ENCODE measurements at regions not wholly inside any gene's neighbourhood (a gene's known extent, or its start where the extent isn't known, plus 50 kb on each side); places are given as distances from the start of the nearest gene placed in this dataset.

DNA sequence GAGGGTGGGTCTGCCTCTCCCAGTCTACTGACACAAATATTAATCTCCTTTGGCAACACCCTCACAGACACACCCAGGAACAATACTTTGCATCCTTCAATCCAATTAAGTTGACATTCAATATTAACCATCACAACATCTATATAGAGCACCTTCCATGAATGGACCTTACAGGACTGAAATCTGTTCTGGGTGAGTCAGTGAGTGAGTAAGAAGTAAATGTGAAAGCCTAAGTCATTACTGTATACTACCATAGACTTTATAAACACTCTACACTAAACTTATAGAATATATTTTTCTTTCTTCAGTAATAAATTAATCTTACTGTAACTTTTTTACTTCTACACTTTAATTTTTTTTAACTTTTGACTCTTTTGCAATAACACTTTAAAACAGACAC is 993.8 kb upstream of the MAP3K7 start:
- DNase-seq = no peak
- Histone ChIP-seq H3K36me3 (replicated peaks) (no peaks in the 10 kb centered on the region), H3K4me3 (ENCODE audit: low read depth, low read length) (no peak overlapping the region), H3K27ac (no peak overlapping the region), H3K27me3 (replicated peaks) (no peaks in the 10 kb centered on the region)
- in situ Hi-C loops (cut with HindIII; ENCODE audit: low pct_ligation_motif_present, low sequenced_read_pairs) = no loop called here
- TF ChIP-seq, protein P1, sequence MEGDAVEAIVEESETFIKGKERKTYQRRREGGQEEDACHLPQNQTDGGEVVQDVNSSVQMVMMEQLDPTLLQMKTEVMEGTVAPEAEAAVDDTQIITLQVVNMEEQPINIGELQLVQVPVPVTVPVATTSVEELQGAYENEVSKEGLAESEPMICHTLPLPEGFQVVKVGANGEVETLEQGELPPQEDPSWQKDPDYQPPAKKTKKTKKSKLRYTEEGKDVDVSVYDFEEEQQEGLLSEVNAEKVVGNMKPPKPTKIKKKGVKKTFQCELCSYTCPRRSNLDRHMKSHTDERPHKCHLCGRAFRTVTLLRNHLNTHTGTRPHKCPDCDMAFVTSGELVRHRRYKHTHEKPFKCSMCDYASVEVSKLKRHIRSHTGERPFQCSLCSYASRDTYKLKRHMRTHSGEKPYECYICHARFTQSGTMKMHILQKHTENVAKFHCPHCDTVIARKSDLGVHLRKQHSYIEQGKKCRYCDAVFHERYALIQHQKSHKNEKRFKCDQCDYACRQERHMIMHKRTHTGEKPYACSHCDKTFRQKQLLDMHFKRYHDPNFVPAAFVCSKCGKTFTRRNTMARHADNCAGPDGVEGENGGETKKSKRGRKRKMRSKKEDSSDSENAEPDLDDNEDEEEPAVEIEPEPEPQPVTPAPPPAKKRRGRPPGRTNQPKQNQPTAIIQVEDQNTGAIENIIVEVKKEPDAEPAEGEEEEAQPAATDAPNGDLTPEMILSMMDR (IDR thresholded peaks at IDR 0.05; ENCODE audit: low read depth, low read length, missing control alignments) = no peak

DNA sequence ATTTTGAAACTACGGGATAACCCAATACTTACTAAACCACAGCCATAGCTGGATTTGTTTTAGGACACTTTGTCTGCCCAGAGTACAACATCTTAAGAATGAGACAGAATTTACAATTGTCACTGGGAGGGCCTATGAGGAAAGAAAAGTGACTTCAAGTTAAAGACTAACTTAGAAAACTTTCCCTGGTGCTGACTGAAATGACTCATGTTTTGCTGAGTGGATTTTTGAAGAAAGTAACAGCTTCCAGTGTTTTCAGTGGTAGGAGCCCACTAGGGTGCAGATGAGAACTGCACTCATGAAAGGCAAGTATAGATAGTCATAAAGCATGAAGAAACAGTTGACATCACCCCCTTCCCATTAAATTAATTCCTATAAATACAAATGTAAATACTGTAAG is 988.2 kb upstream of the MAP3K7 start:
- Histone ChIP-seq H3K36me3 (replicated peaks) (no peaks in the 10 kb centered on the region), H3K27ac (no peak overlapping the region), H3K4me3 (ENCODE audit: low read depth, low read length) (no peak overlapping the region), H3K27me3 (replicated peaks) (no peaks in the 10 kb centered on the region)
- no peak for DNase-seq
- TF ChIP-seq, protein P1 (IDR thresholded peaks at IDR 0.05; ENCODE audit: low read depth, low read length, missing control alignments) = no peak
- in situ Hi-C loops (cut with HindIII; ENCODE audit: low pct_ligation_motif_present, low sequenced_read_pairs) = no loop called here

DNA sequence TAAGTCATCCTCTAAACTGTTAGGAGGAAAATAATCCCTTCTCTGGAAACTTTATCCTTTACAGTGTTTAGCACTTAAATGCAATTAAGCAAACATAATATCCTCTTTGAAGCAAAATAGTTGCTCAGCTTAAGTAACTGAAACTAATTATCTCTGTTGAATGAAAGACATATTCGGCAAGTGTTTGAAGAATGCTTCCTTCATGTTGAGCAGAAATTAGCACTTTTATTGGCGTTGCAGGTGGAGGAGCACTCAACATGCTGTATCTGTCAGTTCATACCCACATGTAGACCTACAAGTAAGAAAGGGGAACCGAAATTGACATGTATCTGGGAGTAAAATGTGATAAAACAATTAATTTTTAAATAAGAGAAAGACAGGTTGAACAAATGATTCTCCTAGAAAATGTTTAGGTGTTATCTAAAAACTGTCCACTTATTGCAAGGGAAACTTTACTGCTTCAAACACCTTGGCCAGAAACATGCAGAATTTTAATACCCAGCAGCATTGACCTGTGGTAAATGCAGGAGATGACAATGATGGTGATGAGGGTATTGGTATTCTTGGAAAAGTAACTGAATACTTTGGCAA is 987.0 kb upstream of the MAP3K7 start:
- in situ Hi-C loops (cut with HindIII; ENCODE audit: low pct_ligation_motif_present, low sequenced_read_pairs) = no loop called here
- Histone ChIP-seq H3K27ac (no peak overlapping the region), H3K36me3 (replicated peaks) (no peaks in the 10 kb centered on the region), H3K27me3 (replicated peaks) (no peaks in the 10 kb centered on the region), H3K4me3 (ENCODE audit: low read depth, low read length) (no peak overlapping the region)
- no peak for DNase-seq
- TF ChIP-seq, protein P1 (IDR thresholded peaks at IDR 0.05; ENCODE audit: low read depth, low read length, missing control alignments) = no peak

DNA sequence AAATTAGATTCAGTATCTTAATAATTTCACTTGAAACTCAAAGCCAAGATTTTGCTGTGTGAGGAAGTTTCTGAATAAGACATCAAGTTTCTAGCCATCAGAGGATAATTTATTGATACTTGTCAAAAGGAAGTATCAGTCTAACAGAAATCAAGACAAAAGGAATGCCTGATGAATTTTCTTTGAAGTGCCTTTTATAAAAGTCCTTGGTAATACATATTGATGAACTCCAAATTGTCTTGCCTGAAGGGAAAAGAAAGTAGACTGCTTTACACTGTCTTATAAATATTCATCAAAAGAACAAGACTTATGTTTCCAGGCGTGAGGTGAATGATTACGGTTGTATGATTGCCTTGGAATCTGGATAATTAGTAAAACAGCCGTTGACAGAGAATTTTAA is 986.0 kb upstream of the MAP3K7 start:
- no peak overlapping the region for H3K4me3 ChIP-seq (ENCODE audit: low read depth, low read length)
- DNase-seq = no peak
- in situ Hi-C loops (cut with HindIII; ENCODE audit: low pct_ligation_motif_present, low sequenced_read_pairs) = no loop called here
- no peak overlapping the region for H3K27ac ChIP-seq
- H3K36me3 ChIP-seq (replicated peaks) = no peaks in the 10 kb centered on the region
- no peaks in the 10 kb centered on the region for H3K27me3 ChIP-seq (replicated peaks)
- TF ChIP-seq, protein P1 (IDR thresholded peaks at IDR 0.05; ENCODE audit: low read depth, low read length, missing control alignments) = no peak

DNA sequence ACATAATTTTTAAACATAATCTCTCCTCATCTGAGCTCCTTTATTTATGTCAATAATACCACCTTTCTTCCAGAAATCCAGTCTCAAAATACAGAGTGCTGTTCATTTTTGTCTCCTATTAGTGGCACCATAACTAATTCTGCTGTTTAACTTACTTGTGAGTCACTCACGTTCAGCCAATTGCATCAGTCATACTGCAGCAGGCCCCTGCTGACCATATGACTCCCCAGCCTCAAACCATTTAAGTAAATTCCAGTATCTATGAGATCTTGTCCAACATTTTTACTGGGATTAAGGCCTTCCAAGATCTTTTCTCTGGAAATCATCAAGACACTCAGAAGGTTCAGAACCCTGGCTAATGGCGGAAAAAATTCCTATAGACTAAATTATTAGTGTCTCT is 982.2 kb upstream of the MAP3K7 start:
- peak; percentile 16 for DNase-seq
- Histone ChIP-seq H3K4me3 (ENCODE audit: low read depth, low read length) (no peak overlapping the region), H3K27ac (no peak overlapping the region), H3K27me3 (replicated peaks) (no peaks in the 10 kb centered on the region), H3K36me3 (replicated peaks) (no peaks in the 10 kb centered on the region)
- TF ChIP-seq, protein P1 (IDR thresholded peaks at IDR 0.05; ENCODE audit: low read depth, low read length, missing control alignments) = no peak
- in situ Hi-C loops (cut with HindIII; ENCODE audit: low pct_ligation_motif_present, low sequenced_read_pairs) = no loop called here

DNA sequence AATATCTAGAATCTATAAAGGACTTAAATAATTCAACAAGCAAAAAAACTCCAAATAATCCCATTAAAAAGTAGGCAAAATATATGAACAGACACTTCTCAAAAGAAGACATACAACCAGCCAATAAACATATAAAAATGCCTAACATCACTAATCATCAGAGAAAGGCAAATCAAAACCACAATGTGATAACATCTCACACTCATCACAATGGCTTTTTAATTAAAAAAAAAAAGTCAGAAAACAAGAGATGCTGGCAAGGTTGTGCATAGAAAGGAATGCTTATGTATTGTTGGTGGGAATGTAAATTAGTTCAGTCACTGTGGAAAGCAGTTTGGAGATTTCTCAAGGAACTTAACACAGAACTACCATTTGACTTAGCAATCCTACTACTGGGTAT is 979.6 kb upstream of the MAP3K7 start:
- H3K27ac ChIP-seq = no peak overlapping the region
- no peaks in the 10 kb centered on the region for H3K36me3 ChIP-seq (replicated peaks)
- no peaks in the 10 kb centered on the region for H3K27me3 ChIP-seq (replicated peaks)
- TF ChIP-seq, protein P1 (IDR thresholded peaks at IDR 0.05; ENCODE audit: low read depth, low read length, missing control alignments) = no peak
- no peak overlapping the region for H3K4me3 ChIP-seq (ENCODE audit: low read depth, low read length)
- no peak for DNase-seq
- in situ Hi-C loops (cut with HindIII; ENCODE audit: low pct_ligation_motif_present, low sequenced_read_pairs) = no loop called here

All from brain microvascular endothelial cell (primary cell).